GM10266 (cell line): ENCODE measurements at regions not wholly inside any gene's neighbourhood (a gene's known extent, or its start where the extent isn't known, plus 50 kb on each side); places are given as distances from the start of the nearest gene placed in this dataset.

Experiments used
- DNase-seq: peaks from one replicate; pipeline ENCODE4 v3.0.0; 2012; ENCODE audit errors: extremely low spot score
- TF ChIP-seq, protein P1 (sequence below): IDR thresholded peaks from 2 replicates; pipeline ENCODE4 v1.5.1; 2012; ENCODE audit warnings: mild to moderate bottlenecking, low read depth; ENCODE audit not compliant: control insufficient read depth, insufficient read depth; ENCODE audit errors: missing control alignments

DNA sequence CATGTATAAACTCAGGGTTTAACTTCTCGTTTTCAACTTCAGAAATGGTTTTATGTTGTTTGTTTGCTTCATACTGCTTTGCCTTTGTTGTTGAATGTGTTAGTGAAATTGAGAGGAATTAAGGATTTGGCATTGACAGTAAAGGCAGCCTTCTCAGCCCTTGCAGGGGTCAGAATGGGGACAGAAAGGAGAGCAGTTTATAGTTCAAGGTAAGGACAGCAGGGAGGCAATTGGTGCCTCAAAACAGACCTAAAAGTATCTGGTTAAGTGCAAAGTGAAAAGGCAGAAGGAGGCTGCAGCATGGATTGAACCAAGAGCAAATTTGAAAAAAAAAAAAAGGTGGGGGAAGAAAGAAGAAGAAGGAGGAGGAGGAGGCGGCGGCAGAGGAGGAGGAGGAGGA lies 835.0 kb upstream of the ADGRL3 start:
- TF ChIP-seq, protein P1, sequence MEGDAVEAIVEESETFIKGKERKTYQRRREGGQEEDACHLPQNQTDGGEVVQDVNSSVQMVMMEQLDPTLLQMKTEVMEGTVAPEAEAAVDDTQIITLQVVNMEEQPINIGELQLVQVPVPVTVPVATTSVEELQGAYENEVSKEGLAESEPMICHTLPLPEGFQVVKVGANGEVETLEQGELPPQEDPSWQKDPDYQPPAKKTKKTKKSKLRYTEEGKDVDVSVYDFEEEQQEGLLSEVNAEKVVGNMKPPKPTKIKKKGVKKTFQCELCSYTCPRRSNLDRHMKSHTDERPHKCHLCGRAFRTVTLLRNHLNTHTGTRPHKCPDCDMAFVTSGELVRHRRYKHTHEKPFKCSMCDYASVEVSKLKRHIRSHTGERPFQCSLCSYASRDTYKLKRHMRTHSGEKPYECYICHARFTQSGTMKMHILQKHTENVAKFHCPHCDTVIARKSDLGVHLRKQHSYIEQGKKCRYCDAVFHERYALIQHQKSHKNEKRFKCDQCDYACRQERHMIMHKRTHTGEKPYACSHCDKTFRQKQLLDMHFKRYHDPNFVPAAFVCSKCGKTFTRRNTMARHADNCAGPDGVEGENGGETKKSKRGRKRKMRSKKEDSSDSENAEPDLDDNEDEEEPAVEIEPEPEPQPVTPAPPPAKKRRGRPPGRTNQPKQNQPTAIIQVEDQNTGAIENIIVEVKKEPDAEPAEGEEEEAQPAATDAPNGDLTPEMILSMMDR = no peak
- DNase-seq = no peak

DNA sequence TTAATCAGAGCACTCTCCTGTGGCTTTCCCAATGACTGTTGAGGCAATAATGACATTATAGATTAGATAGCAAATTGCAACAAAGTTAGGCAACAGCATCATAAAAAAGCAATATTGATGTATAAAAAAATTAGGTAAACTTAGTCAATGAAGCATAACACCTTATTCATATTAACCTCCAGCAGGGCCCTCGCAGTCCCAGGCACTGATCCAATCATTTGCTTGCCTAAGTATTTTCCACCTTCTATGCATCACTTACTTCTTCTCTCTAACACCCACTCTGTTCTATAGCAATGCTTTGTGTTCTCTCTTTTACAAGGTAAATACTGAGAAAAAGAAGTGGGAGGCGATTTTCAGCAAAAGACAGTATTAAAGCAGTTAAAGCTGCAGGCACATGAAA lies 833.5 kb upstream of the ADGRL3 start:
- DNase-seq = no peak
- TF ChIP-seq, protein P1 = no peak

DNA sequence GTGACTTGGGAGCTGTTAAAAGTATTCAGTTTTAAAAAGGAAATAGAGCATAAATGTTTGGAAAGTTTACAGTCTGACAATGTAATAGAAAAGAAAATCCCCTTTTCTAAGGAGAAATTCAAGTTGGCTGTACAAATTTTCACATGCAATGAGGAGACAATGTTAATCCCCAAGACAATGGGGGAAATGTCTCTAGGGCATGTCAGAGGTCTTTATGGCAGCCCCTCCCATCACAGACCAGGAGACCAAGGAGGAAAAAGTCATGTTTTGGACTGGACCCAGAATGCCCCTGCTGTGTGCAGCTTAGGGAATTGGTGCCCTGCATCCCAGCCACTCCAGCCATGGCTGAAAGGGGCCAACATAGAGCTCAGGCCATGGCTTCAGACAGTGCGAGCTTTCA lies 831.1 kb upstream of the ADGRL3 start:
- TF ChIP-seq, protein P1 = no peak
- no peak for DNase-seq

DNA sequence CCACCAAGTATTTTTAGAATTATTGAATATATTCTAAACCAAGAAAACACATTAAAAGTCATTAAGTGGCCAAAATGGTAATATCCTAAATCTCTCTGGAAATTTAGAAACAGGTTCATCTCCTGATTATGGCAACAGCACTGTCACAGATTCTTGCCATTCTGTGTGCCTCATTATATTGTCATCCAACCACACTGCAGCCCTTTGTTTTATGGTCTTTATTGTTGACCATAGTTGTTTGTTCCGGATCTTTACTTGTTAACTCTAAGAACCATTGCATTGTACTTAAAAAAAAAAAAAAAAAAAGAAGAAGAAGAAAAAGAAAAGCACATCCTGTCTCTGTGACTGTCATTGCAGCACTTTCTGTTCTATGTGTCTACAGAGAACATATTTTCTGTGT lies 822.1 kb upstream of the ADGRL3 start:
- TF ChIP-seq, protein P1 = no peak
- no peak for DNase-seq

DNA sequence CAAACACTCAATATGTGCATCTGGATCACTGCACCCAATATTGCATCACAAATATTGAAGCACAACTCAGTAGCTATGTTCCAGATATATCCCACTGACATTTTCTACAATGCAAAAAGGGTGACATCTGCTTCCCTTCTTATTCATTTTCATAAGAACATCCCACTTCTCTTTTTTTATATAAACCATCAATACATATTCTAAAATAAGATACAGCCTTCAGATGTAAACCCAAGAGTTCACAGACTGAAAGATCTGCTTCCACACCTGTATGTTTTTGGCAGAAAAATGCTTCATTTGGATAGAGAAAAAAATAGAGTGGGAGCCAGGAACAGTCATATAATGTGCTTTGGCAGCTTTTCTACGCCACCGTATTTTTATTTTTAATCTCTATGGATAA lies 815.6 kb upstream of the ADGRL3 start:
- TF ChIP-seq, protein P1 = no peak
- DNase-seq = no peak

DNA sequence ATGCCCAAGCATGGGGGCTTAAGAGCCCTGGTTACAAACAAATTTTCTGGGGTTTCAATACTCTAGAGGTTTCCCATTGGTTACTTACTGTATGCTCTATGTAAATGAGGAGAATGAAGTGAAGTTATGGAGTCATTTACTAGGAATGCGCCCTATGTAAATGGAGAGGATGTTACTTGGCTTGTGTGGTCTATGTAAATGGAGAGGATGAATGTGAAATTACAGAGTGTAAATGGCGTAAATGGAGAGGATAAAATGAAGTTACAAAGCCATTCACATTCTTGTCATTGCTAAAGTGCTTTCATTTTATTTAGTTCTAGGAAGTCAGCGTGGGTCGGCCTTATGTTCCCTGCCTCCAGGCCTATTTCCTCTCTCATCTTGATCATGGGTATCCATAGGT lies 810.5 kb upstream of the ADGRL3 start:
- no peak for DNase-seq
- TF ChIP-seq, protein P1 = no peak

DNA sequence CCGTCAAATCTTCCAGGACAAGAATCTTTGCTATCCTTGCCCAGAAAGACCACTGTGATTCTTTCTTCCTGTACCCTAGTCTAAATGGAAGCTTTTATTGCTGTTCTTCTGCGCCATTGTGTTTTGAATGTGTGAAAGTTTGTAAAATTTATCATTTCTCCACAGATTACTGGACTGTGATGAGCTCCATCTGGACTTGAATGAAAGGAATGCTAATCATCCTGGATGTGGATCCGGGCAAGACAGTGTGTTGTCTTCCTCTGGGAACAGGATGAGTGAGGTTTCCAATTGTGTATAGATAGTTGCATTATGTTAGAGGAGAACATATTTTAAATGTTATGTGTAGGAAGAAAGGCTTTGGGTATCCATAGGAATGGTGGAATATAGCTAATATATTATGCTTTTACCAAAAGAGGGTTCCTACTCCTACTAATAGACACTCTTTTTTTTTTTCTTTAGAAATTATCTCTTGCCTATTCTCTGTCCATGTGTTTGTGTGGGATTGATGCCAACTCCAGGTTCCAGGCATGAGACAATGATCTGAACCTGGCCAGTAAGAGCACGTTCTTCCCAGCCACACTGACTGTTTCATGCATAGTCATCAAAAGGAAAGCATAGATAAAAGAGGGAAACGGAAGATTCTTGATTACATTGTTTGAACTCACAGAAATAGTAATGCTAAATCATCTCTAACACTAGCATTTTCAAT lies 803.6 kb upstream of the ADGRL3 start:
- DNase-seq = no peak
- TF ChIP-seq, protein P1 = no peak
